PFSK-1 (cell line): ENCODE measurements at regions not wholly inside any gene's neighbourhood (a gene's known extent, or its start where the extent isn't known, plus 50 kb on each side); places are given as distances from the start of the nearest gene placed in this dataset.

ENCODE experiments used
- FOXP2 ChIP-seq: optimal IDR thresholded peaks from 2 replicates; pipeline ENCODE3; 2011; ENCODE audit warnings: borderline replicate concordance, control low read depth, inconsistent platforms; ENCODE audit not compliant: insufficient read depth; ENCODE audit errors: extremely low read length, extremely low read depth
- POLR2AphosphoS5 ChIP-seq: IDR thresholded peaks from 2 replicates; pipeline ENCODE4 v1.6.1; 2012; ENCODE audit warnings: low read depth, mild to moderate bottlenecking, control low read depth, low read length, moderate library complexity
- SIN3A ChIP-seq: IDR thresholded peaks from 2 replicates; pipeline ENCODE4 v1.6.1; 2012; ENCODE audit warnings: mild to moderate bottlenecking, low read length, moderate library complexity, borderline replicate concordance; ENCODE audit not compliant: insufficient read depth
- TAF1 ChIP-seq: IDR thresholded peaks from 2 replicates; pipeline ENCODE4 v1.6.1; 2012; ENCODE audit warnings: low read length, control low read depth, borderline replicate concordance; ENCODE audit not compliant: insufficient read depth
- TF ChIP-seq, protein P1 (sequence below), 2 experiments: IDR thresholded peaks; 2 replicates each; pipeline versions ENCODE4 v1.6.1 to v1.8.0; 2011 to 2012; ENCODE audit warnings: low read depth in 2 of 2, low read length in 2 of 2, control low read depth in 1 of 2, inconsistent platforms in 1 of 2, mild to moderate bottlenecking in 1 of 2, moderate library complexity in 1 of 2; ENCODE audit not compliant: insufficient read depth in 1 of 2

DNA sequence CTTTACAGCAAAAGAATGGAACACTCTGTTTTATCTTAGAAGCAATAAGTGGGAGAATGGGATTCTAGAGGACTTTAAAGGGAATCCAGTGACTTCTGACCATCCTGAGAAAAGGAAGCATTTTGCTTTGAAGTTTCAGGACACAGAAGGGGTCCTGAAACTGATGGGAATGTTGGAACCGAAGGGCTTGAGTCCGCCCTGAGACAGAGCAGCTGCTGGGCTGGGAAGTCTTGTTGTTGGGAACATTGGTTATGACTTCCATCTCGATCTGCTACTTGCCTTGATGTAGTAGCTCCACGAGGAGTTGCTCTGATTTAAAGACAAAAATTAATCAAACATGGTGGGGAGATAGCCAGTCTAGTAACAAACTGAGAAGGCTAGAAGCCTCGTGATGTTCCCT, 177.6 kb downstream of the JCAD start:
- TF ChIP-seq, protein P1, sequence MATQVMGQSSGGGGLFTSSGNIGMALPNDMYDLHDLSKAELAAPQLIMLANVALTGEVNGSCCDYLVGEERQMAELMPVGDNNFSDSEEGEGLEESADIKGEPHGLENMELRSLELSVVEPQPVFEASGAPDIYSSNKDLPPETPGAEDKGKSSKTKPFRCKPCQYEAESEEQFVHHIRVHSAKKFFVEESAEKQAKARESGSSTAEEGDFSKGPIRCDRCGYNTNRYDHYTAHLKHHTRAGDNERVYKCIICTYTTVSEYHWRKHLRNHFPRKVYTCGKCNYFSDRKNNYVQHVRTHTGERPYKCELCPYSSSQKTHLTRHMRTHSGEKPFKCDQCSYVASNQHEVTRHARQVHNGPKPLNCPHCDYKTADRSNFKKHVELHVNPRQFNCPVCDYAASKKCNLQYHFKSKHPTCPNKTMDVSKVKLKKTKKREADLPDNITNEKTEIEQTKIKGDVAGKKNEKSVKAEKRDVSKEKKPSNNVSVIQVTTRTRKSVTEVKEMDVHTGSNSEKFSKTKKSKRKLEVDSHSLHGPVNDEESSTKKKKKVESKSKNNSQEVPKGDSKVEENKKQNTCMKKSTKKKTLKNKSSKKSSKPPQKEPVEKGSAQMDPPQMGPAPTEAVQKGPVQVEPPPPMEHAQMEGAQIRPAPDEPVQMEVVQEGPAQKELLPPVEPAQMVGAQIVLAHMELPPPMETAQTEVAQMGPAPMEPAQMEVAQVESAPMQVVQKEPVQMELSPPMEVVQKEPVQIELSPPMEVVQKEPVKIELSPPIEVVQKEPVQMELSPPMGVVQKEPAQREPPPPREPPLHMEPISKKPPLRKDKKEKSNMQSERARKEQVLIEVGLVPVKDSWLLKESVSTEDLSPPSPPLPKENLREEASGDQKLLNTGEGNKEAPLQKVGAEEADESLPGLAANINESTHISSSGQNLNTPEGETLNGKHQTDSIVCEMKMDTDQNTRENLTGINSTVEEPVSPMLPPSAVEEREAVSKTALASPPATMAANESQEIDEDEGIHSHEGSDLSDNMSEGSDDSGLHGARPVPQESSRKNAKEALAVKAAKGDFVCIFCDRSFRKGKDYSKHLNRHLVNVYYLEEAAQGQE (IDR thresholded peaks at IDR 0.05; ENCODE audit: insufficient read depth in 1 of 2, low read depth in 2 of 2, low read length in 2 of 2), result no peak
- no peak for TF ChIP-seq POLR2AphosphoS5
- TF ChIP-seq TAF1, result no peak
- no peak for TF ChIP-seq SIN3A
- no peak for TF ChIP-seq FOXP2
